ENCODE measurements at regions not wholly inside any gene's neighbourhood (a gene's known extent, or its start where the extent isn't known, plus 50 kb on each side); places are given as distances from the start of the nearest gene placed in this dataset.
"Not testable (repeated sequence)": the region's sequence is repeated elsewhere in the genome, so short reads cannot be mapped to it uniquely, and the experiment has no call there.

DNA sequence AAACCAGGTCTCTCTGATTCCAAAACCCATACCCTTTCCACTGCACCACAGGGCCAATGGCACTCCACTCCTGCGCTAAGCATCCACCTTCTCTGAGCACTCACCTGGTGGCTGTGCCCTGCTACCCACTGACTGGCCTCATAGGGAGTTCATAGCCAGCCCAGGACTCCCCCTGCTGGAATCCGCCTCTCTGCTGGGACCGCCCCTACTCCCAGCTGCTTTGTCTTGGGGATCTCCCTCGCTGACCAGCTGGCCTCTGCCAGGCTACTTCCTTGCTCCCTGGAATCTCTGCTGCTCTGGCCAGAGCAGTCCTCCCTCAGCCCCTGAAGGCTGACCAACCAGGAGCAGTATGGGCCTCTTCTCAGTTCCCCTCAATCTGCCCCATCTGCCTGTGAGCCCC is 129.7 kb downstream of the FAXC start:
- DNase-seq, result no peak

DNA sequence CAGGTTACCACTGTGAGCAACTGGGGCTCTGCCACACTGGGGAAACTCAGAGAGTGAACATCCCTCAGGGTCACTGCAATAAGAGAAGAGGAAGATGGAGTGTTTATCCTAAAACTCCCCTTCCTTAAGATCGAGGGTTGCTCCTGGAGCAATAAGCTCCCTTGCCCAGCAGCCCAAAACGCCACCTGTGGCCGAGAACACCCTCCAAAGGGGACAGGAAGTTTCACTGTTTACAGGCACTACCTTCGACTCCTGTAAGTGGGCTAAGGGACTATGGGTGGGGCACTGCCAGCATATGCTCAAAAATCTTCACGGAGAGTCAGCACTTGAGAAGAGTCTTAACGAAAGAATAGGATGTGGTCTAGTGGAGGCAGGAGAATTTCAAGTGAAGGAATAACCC is 132.5 kb downstream of the FAXC start:
- DNase-seq, result no peak

DNA sequence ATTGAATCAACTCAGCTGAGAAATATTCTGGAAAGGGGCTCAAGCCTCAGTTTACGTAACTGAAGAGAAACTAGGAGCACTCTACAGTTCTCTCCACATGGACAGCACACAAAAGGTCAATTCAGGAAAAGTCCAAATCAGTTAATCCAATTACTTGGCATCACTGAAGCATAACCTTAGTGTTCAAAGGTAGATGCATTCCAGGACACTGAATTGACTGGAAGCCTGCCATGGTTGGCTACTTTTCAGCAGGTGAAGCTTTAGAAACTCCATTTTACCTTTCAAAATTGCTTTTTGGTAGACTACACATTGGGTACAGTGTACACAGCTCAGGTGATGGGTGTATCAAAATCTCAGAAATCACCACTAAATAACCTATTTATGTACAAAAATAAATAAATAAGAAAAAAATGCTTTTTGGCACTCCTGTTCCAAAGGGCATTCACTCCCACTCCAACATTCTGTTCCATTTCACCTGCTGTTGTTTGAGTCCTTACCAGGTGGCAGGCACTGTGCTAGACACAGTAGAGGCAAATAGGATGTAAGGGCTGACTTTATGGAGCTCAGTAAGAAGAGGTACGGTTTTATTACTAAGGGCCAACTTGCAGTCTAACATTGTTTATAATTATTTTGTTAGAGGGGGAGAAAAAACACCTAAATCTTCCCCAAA is 153.4 kb downstream of the FAXC start:
- DNase-seq, result no peak

DNA sequence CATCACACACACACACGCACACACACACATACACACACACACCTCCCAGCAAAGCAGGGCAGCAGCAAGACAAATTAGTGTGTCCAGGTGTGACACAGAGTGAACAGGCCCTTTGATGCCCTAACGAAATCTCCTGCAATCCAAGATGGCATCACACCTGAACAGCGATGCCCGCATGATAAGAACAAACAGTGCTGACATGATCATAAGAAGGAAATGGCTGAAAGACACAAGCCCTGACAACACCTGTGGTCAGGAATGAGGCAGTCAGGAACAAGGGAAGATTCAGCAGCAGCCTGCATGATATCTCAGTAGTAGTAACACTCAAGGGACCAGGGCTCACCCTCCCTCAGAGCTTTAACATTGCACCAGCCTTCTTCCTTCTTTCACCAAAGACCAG is 156.9 kb downstream of the FAXC start:
- no peak for DNase-seq

DNA sequence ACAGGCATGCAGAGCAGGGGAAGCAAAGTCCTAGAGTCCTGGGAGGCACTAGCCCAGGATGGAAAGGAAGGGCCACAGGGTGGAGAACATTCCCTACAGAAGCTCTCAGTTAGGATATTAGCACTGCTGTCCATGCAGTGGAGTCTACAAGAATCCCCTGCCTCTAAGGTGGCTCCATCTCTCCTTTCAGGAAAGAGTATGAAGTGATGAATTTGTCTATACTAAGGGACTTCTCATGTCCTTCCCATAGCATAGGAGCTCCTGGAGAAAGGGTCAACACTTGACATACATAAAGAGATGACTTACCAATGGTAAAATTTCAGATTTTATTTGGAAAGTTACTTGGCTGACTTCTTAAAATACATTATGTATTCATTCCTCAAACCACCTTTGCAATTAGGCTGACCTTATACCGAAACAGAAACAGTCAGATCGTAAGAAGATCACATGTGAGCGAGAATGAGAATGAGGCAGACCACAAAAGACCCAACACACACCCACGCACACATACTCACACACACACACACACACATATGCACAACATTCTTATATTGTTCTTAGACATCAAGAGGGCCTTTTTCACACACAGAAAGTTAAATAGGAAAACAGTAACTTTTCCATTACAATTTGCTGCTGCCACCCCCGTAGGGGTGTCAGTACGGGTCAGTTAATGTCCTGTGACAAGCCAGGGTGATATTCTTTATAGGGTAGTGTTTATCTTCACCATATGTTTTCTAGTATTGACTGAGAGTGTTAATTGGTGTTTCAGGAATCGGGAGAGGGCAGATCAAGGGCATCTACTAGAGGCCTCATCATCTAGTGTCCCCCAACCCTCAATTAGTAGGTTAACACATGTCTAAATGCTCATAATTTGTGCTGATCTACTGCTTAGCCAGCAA is 159.4 kb downstream of the FAXC start:
- DNase-seq, result no peak

DNA sequence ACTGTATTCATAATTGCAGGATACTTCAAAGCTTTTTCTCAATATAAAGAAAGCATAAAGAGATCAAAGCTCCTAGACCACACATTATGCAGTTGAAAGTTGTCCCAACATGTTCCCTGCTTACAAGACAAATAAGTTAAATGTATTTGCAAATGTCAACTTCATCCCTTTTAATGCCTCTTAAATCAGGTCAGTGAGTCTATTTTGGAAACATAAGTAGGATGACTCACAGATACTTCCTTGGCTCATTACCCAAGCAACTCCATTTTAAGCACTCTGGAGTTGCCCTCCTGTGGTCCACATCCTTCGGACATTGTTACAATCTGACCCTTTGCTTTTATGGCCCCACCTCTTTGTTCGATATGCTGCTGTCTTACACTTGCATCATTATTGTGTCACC is 162.0 kb downstream of the FAXC start:
- DNase-seq, result no peak

DNA sequence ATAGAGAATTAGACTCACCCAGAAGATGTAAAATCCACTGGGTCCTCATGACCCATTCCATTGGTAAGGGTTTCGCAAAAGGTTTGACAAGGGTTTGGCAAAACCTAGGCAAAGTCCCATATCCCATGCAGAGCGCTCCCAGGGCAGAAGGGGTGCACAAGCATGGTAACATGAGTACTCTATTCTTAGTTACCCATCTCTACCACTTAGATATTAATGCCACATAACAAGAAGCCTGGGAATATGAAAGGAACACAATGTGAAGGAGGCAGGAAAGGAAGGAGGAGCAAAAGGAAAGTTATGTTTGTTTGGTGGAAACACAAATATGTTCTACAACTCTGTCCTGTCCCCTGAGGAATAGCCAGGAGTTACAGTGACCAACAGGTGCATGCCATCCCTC is 163.1 kb downstream of the FAXC start:
- DNase-seq, result no peak

DNA sequence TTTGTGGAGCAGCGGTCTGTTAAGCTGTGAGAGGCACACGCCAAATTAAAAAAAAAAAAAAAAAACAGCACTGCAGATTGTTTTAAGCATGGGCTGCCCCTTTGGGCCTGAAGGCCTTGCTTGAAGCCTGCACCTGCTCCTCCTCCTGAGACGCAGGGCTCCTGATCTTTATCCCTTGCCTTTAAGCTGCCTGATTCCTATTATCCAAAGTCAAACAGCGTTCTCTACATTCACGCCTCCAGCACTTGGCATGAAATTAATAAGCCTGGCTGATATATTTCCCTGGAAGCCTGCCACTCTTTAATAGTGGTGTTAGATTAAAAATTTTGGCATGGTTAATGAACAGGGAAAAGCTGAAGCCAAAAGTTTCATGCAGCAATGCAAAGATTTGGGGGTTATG is 163.9 kb downstream of the FAXC start:
- DNase-seq, result no peak

DNA sequence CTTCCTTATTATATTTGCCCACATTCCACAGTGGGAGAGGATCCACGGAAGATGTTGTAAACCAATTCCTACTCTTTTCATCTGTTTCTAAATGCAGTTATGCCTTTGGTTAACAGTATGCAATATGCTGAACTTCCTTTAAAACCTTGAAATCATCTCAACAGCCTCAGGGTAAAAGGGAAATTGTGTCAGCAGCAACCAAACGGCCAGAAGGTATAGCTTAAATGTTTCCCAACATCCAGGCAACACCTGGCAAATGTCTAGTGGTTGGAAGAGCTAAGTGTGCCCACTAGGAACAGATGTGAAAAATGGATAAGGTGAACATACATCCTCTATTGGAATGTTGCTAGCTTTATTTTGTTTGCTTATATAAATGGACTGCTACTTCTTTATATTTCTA is 164.8 kb downstream of the FAXC start:
- DNase-seq, result no peak

DNA sequence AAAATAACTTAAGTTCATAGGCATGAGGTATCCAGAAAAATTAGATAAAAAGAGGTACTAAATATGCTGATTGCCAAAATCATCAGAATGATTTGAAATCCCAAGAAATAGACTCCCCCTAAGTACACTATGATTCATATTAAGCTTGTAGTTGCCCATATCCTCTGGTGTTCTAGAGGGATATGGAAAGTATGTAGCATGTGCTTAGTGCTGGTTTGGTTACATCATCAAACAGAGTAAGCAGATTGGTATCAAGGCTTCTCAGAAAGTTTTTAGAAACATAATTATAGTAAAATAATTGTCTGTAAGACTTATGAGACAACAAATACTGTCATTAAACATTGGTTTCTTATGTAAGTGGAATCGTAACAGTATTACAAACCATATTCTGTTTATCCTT is 166.4 kb downstream of the FAXC start:
- no peak for DNase-seq

DNA sequence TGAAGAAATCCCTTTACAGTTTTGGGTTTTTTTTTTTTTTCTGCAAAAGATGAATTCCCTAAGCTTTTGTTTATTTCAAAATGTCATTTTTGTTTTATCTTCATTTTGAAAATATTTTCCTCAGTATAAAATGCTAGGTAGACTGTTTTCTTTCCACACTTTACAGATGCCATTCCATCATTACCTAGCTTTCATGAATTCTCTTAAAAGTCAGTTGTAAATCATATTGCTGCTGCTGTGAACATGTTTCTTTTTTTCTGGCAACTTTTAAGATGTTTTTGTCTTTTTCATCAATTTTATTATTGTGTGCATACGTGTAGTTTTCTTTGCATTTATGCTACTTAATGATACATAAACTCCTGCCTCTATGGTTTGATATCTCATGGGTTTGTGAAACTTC is 168.3 kb downstream of the FAXC start:
- DNase-seq, result no peak

DNA sequence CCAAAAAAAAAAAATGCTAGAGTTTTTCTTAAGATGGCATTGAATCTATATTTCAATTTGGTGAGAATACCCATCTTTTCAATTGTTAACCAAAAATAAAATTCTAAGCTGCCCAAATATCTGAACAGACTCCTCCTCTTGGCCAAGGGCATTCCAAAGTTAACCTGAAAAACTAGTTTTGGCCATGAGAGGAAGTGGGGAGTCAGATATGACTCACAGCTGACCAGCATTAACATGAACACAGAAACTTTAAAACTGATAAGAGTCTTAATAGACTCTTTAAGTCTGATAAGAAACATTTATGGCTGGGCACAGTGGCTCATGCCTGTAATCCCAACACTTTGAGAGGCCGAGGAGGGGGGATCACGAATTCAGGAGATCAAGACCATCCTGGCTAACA is 171.3 kb downstream of the FAXC start:
- DNase-seq, result no peak

DNA sequence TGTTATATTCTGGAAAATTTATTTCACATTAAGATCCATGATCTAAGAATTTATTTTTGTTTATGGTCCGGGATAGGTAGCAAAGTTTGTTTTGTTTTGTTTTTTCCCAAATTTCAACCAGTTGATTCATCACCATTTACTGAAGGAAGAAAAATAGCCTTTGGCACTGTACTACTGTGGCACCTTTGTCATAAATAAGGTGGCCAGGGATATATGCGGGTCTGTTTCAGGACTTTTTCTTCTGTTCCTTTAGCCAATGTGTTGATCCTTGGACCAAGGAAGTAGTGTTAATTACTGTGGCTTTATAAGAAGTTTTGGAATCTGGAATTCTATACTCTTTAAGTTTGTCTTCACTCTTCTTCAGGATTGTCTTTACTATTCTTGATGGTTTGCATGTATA is 171.7 kb downstream of the FAXC start:
- DNase-seq, result no peak

DNA sequence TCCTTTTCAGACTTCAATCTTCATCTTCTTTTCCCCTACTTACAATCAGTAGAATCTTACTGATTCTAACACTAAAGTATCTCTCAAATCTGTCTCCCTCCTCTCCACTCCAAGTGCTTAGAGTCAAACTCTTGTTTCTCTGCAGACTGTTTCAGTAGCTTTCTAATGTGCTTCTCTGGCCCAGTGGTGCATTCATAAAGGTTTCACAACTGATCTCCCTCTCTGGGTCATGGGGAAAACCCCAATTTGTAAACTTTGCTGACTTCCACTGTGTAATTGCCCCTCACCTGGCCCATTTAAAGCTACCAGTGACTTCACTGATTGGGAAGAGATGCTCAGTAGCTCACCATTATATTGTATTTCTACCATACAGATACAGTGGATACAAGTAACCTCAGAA is 183.6 kb downstream of the FAXC start:
- DNase-seq, result no peak

DNA sequence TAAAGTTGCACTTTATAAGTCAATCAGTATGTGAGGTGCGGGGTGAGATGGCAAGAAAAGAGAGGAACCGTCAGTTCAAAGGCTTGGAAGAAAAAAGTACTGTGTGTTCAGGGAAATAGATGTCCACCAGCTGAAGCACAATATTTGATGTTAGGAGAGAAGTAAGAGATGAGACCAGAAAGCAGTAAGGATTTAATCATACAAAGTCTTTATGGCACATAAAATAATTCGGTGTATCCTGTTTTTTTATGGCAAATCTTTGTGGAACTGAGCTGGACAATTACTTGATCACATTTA is 197.2 kb downstream of the FAXC start:
- no peak for DNase-seq

DNA sequence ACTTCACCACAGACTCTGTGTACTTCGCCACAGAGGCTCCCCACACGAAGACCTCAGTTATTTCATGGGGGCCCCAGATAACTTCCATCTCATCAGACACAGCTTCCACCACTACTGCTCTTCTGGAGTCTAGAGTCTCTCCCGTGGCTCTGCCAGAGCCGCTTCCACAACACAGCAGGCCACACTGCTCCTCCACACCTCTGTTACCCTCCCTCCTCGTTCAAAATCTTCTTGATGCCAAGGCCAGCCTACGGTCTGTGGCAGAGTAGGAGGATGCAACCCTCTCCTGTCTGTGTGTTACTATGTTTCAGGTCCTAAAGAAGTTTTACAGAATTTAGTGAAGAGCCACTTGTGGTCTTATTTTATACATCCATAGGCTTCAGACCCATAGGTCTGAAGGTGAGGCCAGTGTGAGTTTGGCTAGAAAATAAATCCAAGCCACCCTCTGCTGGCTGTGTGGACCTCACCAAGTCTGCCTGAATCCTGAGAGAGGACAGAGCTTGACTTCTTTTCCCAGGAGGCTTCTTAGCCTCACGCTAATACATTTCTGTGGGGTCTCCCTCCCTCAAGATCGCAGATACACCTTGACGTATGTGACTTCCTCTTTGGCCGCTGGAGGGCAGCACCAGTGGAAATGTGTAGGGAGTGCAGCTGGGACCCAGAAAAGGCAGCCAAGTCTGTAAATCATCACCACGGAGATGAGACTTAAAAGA is 197.7 kb downstream of the FAXC start:
- DNase-seq, result no peak

DNA sequence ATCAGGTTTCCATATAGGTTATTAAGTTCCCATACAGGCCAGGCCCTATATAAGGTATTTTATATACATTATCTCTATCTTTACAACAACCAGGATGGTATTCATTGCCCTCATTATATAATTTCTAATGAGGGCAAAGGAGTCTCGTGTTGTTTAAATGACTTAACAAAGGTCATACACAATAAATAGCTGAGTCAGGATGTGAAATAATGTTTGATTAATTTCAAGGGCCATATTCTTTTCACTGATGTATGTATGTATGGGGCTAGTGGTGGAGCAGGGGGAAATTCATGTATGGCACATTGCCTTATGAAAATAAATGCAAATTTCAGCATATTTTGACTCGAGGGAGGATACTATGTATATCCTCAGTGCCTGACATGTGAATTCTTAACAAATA is 200.7 kb downstream of the FAXC start:
- no peak for DNase-seq

DNA sequence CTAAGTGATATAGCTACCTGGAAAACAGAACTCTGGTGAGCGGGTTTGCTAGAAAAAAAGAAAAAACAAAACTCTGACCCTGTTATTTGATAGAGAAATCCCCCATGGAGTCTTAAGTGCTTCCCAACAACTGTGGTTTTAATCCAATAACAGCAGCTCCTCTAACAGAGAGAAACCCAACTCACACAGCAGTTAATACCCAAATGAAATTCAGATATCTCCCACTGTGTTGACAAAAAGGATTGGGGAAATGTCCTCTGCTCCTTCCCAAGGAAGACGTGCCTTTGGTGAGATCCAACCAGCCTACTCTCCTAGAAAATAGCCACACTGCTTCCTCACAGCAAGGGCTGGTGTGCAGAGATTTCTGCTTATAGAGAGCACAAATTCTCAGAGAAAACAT is 200.4 kb upstream of the FBXL4 start:
- no peak for DNase-seq

DNA sequence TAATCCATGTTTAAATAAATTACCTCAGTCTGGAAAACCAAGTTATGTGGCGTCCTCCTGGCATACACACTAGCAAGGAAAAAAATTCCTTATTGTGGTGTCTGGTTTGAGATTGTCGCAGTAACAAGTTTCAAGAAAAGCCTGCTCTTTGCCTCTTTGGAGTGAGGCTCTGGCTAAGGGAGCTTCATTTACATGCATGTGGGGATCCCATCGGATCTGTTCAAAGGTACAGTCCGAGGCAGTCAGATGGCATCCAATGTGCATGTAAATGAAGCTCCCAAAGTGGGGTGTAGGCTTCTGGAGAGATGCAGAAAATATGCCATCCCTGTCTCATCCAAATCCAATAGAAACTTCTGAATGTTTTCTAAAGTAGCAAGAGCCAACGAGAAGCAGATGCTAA is 199.5 kb upstream of the FBXL4 start:
- no peak for DNase-seq

DNA sequence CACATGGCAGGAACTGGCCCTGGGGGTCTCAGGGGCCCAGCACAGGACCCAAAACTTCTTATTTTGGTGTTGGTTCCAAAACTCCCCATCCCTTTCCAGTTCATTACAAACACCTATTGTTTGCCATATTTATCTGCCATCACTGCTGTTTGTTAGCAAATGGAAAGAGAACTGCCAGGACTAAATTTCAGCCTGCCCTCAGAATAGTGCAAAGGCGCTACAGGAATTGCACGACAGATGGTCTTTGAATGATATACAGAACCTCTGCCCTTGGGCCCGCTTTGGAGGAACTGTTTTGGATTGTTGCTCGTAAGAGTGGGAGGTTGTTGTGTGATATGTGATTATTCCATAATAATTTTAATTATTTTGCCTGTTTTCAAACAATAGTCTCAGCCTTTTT is 199.0 kb upstream of the FBXL4 start:
- DNase-seq, result no peak

DNA sequence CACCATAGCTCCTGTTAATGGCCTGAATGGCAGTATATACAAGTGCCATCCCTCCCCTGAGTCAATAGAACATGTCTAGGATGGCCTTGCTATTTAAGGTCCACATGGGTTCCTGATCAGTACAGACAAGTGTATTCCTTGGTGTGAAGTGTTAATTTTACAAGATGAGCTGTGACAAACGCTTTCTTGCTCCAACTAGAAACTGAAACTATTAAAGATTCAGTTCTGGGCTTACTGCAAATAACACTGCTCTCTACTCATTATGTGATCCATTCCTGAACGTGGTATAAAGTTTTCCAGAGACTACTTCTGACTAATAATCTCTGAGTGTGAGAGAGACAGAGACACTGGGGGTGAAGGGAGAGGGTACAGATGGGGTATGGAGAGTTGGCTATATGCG is 198.0 kb upstream of the FBXL4 start:
- DNase-seq, result no peak

DNA sequence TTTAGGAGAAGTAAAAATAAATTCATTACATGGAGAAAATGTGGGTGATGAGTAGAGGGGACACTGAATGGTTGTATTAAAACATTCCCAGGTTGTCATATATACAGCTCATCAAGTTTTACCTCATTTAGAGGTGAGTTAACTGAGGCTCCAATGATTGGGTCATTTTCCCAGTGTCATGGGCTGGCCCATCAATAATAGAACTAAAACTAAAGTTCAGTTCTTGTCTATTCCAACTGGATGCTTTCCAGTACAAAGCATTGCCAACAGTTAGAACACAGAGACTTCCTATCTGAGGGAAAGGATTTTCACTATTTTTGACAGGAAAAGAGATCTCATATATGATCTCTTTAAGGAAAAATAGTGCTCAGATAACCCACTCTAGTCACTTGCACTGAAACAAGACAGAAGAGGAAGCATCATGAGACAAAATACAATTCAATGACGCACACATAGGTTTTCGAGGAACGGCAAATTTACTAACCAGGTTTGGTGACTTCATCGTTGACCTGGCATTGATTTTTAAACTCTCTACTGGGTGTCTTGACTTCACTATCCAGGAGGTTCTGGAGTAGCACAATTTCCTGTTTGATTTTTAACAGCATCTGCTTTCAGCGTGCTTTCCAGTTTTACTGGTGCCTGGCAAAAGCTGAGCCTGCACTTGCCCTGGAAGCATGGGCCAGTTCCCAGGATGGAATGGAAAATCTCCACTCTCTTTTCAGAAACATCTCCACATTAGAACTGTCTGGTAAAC is 195.5 kb upstream of the FBXL4 start:
- no peak for DNase-seq

DNA sequence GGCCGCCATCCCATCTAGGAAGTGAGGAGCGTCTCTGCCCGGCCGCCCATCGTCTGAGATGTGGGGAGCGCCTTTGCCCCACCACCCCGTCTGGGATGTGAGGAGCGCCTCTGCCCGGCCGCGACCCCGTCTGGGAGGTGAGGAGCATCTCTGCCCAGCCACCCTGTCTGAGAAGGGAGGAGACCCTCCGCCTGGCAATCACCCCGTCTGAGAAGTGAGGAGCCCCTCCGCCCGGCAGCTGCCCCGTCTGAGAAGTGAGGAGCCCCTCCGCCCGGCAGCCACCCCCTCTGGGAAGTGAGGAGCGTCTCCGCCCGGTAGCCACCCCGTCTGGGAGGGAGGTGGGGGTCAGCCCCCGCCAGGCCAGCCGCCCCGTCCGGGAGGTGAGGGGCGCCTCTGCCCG is 194.2 kb upstream of the FBXL4 start:
- not testable (repeated sequence) for DNase-seq

DNA sequence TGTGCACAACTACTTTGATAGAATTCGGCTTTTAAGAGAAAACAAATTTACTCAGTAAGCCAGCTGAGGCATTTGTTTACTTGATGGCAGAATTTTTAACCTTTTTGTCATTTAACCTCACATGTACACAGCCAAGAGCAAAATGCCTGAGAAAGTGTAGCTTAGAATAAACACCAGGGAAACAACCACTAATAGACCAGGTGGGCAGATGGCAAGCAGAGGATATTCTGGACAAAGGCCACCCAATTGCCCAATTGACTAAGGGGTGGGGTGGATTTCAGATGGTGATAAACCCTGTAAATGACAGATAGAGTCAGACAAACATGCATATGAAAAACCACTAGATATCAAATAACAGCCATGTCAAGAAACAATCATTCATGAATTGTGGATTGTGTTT is 190.7 kb upstream of the FBXL4 start:
- no peak for DNase-seq
